ENCODE measurements at regions not wholly inside any gene's neighbourhood (a gene's known extent, or its start where the extent isn't known, plus 50 kb on each side); places are given as distances from the start of the nearest gene placed in this dataset.

- TF ChIP-seq CTCF (IDR thresholded peaks at IDR 0.05) = no peak
- no peak for TF ChIP-seq POLR2A (IDR thresholded peaks at IDR 0.05)
Measured at GRCh38 chrX:127025013-127025412, 205.5 kb downstream of the PRR32 start.
